GM19238 (cell line): ENCODE measurements at regions not wholly inside any gene's neighbourhood (a gene's known extent, or its start where the extent isn't known, plus 50 kb on each side); places are given as distances from the start of the nearest gene placed in this dataset.

Experiments
- DNase-seq: peaks from one replicate; pipeline ENCODE4 v3.0.0; 2011; ENCODE audit warnings: low spot score; ENCODE audit not compliant: insufficient read length

GRCh38 chr21:15365751-15366392 is 301.1 kb upstream of the NRIP1 start:
- no peak for DNase-seq

- DNase-seq = no peak
Observed at GRCh38 chr21:15366555-15366954, 301.8 kb upstream of the NRIP1 start.

- DNase-seq = no peak
Observed at GRCh38 chr21:15367061-15367626, 302.3 kb upstream of the NRIP1 start.

- DNase-seq = no peak
Observed at GRCh38 chr21:15370462-15370975, 305.7 kb upstream of the NRIP1 start.

GRCh38 chr21:15373941-15374340 is 309.1 kb upstream of the NRIP1 start:
- DNase-seq = no peak

- no peak for DNase-seq
Observed at GRCh38 chr21:15379776-15380175, 315.0 kb upstream of the NRIP1 start.

- no peak for DNase-seq
Observed at GRCh38 chr21:15383588-15383987, 318.8 kb upstream of the NRIP1 start.

GRCh38 chr21:15390049-15390448 is 325.2 kb upstream of the NRIP1 start:
- DNase-seq = no peak

- no peak for DNase-seq
Observed at GRCh38 chr21:15397258-15397657, 332.5 kb upstream of the NRIP1 start.

- DNase-seq = no peak
Observed at GRCh38 chr21:15400905-15401304, 328.9 kb upstream of the USP25 start.

- DNase-seq = no peak
Observed at GRCh38 chr21:15401331-15401730, 328.5 kb upstream of the USP25 start.

- no peak for DNase-seq
Observed at GRCh38 chr21:15405214-15405613, 324.6 kb upstream of the USP25 start.

GRCh38 chr21:15406791-15407190 is 323.0 kb upstream of the USP25 start:
- no peak for DNase-seq

- no peak for DNase-seq
Observed at GRCh38 chr21:15407585-15407984, 322.2 kb upstream of the USP25 start.

GRCh38 chr21:15408089-15408488 is 321.7 kb upstream of the USP25 start:
- DNase-seq = peak; percentile 1

- no peak for DNase-seq
Observed at GRCh38 chr21:15409031-15409430, 320.8 kb upstream of the USP25 start.

- no peak for DNase-seq
Observed at GRCh38 chr21:15410853-15411252, 318.9 kb upstream of the USP25 start.

- no peak for DNase-seq
Observed at GRCh38 chr21:15414057-15414456, 315.7 kb upstream of the USP25 start.

GRCh38 chr21:15415541-15416261 is 314.1 kb upstream of the USP25 start:
- DNase-seq = no peak

- DNase-seq = no peak
Observed at GRCh38 chr21:15421441-15421881, 308.3 kb upstream of the USP25 start.

GRCh38 chr21:15421947-15422346 is 307.8 kb upstream of the USP25 start:
- DNase-seq = no peak

GRCh38 chr21:15422783-15423182 is 307.0 kb upstream of the USP25 start:
- DNase-seq = no peak
